Retina (tissue), 1 donor: ENCODE measurements at regions not wholly inside any gene's neighbourhood (a gene's known extent, or its start where the extent isn't known, plus 50 kb on each side); places are given as distances from the start of the nearest gene placed in this dataset.
"Not testable (repeated sequence)": the region's sequence is repeated elsewhere in the genome, so short reads cannot be mapped to it uniquely, and the experiment has no call there.

ENCODE experiments used
- DNase-seq: peaks from one replicate; pipeline ENCODE4 v3.0.0-alpha.2; 2016

- DNase-seq: no peak
Measured at GRCh38 chr1:213686983-213687382, 300.8 kb upstream of the PROX1 start.

DNA sequence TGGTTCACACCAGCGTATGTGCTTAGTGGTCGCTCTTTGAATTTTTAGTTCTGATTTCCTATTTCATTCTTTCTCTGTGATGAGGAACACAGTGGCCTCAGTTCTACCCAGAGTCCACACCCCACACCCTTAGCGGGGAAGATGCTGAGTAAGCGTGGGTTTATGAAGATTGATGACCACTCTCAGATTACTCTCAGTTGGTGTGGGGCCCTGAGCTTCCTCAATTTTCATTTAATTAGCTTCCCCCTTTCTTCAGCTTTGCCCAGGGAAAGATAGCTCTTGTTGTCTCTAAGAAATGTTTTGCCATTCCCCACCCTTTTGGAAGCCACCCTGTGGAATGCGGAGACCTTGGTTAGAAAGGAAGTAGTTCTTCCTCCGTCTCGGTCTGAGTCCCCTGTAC is 299.9 kb upstream of the PROX1 start:
- DNase-seq: no peak

GRCh38 chr1:213688655-213689054 is 299.1 kb upstream of the PROX1 start:
- DNase-seq: no peak

GRCh38 chr1:213689260-213689659 is 298.5 kb upstream of the PROX1 start:
- DNase-seq: no peak

DNA sequence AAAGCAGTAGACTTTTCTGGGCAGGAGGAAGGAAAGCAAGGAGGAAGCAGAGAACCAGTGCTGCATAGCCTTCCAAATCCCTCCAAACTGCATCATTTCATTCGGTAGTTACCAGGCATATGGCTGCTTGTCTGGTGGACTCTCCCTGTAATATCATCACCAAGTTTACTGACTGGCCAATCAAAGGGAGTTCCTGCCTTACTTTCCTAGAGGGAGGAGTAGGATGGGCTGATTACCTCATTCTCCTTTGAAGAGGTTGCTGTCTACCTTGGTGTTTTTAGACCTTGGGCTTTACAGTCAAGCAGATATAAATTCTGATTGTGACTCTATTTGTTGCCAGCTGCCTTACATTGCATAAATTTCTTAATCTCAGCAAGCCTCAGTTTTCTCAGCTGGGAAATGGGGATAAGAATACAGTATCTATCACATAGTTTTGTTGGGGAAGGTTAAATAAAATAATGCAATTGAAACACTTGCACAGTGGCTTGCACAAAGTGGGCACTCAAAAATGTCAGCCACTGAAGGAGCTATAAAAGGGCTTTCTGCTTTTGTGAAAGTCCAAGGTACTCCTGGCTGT is 297.3 kb upstream of the PROX1 start:
- no peak for DNase-seq

GRCh38 chr1:213692321-213692720 is 295.5 kb upstream of the PROX1 start:
- DNase-seq: no peak

DNA sequence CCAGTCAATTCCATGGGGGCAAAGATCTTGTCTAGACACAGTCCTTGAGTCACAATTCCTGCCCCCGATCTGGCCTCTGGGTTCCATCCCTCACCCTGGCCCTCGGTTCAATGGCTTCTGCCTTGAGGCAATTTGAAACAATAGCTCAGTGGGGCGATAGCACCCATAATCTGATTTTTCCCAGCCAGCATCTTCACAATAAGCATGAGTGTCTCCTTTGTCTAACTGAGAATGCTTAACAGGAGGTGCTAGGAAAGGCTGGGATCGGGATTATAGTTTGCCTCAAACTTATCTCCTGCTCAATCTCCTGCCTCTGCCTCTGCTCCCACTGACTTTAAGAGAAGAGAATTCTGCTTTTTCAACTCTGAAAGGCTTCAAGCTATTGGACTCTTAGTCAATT is 293.9 kb upstream of the PROX1 start:
- DNase-seq: no peak

- DNase-seq: no peak
Measured at GRCh38 chr1:213697192-213697802, 290.5 kb upstream of the PROX1 start.

DNA sequence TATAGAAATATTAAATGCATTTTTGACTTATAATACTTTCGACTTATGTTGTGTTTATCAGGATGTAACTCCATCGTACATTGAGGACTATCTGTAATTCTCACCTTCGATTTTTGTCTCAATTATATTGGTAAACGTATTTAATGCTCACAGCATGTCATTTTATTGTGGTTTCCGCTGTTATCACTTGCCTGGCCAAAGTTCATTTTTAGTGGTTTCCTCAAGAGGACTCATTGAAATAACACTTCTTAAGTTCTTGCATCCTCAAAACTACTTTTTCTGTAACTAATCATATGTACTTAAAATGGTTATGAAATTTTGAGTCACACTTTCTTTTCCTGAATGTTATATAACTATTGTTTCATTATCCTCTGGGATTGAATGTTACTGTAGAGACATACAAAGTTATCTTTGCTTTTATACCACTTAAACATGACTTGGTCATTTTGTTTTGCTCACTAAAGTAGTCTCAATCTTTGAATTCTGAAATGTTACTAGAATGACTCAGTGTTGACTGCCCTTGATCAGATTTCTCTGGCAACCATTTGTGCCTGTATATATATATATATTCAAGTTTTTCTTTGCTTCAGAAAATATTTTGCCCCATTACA is 289.6 kb upstream of the PROX1 start:
- DNase-seq: no peak

DNA sequence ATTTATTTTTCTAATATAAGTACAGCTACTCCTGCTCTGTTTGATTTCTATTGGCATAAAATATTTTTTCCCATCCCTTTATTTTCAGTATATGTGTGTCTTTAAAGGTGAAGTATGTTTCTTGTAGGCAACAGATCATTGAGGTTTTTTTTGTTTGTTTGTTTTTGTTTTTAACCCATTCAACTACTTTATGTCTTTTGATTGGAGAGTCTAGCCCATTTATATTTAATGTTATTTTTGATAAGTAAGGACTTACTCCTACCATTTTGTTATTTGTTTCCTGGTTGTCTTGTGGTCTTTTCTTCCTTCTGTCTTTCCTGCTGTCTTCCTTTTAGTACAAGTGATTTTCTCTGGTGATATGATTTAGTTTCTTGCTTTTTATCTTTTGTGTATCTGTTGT is 285.1 kb upstream of the PROX1 start:
- no peak for DNase-seq

DNA sequence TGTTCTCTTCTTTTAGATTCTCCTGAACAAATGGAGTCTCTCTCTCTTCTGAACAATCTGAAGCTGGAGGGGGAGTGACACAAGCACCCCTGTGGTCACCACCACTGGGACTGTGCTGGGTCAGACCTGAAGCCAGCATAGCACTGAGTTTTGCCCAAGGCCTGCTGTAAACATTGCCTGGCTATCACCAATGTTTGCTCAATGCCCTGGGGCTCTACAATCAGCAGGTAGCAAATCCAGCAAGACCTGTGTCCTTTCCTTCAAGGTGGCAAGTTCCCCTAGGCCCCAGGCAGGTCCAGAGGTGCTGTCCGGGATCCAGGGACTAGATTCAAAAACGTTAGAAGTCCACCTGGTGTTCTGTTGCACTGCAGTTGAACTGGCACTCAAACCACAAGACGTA is 282.8 kb upstream of the PROX1 start:
- DNase-seq: no peak

- DNase-seq: not testable (repeated sequence)
Measured at GRCh38 chr1:213711833-213712490, 275.8 kb upstream of the PROX1 start.

GRCh38 chr1:213714645-213715044 is 273.1 kb upstream of the PROX1 start:
- DNase-seq: no peak

DNA sequence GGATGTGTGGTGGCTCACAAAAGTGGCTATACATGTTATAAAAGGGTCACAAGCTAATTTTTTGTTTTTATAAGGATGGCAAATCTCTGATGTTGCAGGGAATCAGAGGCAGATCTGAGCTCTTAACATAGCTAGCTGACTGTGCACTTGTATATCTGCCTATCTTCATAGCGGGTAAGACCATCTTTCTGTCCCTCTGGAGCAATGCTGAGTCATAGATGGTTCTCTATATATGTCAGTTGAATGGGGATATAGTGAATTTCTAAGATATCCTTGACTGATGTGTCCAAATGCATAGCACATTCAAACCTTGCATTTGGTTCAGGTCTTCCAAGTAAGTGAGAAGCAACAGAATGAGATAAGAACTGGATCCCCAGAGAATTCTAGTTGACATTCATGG is 272.6 kb upstream of the PROX1 start:
- no peak for DNase-seq

DNA sequence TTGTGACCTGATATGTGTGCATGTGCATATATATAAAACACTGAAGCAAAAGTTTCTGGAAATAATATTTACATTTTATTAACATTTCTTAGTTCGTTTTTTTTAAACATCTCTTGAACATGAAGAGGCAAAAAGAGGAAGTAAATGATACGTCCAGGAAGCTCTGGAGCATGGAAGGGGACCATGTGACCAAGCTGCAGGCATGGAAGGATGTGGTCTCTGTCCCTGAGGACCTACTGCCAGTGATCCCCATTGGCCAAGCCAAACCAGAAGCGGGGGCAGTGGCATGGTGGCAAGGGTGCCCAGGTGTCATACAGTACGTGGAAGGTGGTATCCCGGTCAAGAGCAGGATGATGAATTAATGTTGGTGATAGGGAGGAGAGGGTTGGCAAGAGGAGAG is 268.3 kb upstream of the PROX1 start:
- DNase-seq: no peak

DNA sequence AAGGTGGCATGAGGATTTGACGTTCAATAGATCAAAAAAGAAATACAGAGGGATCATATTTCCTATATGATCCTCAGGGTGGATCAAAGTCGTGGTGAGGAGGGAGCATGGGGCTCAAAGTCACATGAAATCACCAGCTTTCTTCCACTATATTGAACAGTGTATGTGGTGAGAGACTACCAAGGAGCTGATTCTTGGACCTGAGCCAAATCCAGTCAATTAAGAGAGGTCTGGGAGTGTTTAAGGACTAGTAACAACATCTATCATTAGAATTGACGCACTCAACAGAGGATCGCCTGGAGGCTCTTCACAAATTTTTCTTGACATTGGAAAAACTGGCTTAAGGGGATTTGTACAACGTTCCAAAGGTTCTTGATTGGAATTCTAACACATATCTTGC is 267.7 kb upstream of the PROX1 start:
- no peak for DNase-seq

- DNase-seq: no peak
Measured at GRCh38 chr1:213723187-213723586, 264.6 kb upstream of the PROX1 start.

DNA sequence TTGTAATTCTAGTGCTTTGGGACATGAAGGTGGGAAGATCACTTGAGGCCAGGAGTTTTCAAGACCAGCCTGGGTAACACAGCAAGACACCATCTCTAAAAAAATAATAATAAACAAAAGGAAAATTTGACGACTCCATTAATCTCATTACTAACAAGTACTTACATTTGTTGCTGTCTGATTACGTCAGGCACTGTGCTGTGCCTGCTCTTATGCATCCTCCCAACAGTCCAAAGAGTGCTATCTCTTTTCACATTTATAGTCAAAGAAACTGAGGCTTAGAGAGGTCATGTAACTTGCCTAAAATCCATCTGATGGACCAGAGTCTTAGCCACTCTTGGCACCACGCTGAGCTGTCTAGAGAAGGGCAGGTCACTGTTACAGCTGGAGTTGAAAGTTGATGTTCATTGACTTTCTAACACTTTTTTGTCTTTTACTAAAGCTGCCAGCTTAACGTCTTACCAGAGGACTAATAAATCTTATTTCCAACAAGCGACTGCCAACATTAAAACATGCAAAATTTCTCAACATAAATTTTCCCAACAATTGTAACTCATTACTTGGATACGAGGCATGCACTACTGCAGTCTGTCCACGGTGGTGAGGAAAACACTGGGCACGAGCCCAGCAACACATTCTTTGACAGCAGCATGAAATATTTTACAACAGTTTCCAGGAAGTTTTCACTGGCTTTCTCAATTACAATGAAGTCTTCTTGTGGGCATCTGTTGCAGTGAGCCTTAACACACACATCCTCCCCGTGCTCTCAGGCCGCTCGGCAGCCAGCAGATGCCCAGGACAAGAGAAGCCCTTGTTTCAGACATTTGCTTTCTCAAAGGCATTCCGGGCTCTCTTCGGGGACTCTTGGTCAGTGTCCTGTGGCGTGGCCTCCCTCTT is 262.9 kb upstream of the PROX1 start:
- DNase-seq: peak; percentile 20

DNA sequence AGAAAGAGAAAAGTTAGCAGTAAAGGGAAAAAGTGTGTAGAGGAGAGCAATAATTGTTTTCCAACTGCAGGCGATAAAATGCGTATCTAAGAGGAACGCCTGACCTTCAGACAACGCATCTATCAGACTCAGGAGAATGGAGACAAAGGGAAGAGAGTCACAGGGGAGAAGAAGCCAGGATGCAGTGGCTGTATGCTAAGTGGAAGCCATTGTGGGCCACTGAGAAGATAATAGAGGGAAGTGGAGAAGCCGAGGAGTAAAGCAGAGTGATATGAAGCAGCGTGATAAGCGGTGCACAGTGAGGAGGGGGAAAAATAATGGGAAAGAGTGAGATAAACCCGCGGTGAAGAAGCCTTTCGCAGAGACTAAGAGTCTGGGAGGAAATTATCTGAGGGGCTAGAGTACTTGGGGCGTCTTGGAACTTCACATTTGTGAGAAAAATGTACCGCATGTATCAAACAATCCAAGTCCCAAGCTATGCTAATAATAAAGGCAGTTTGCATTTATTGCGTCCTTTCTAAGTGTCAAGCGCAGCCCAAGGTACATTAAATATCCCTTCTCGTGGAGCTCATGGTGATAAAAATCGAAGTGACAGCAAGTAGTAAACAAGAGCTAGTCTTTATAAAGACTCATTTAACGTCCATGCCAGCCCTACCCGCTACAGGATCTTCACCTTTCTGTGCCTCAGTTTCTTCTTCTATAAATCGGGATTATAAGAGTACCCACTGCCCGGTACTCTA is 259.8 kb upstream of the PROX1 start:
- DNase-seq: no peak

DNA sequence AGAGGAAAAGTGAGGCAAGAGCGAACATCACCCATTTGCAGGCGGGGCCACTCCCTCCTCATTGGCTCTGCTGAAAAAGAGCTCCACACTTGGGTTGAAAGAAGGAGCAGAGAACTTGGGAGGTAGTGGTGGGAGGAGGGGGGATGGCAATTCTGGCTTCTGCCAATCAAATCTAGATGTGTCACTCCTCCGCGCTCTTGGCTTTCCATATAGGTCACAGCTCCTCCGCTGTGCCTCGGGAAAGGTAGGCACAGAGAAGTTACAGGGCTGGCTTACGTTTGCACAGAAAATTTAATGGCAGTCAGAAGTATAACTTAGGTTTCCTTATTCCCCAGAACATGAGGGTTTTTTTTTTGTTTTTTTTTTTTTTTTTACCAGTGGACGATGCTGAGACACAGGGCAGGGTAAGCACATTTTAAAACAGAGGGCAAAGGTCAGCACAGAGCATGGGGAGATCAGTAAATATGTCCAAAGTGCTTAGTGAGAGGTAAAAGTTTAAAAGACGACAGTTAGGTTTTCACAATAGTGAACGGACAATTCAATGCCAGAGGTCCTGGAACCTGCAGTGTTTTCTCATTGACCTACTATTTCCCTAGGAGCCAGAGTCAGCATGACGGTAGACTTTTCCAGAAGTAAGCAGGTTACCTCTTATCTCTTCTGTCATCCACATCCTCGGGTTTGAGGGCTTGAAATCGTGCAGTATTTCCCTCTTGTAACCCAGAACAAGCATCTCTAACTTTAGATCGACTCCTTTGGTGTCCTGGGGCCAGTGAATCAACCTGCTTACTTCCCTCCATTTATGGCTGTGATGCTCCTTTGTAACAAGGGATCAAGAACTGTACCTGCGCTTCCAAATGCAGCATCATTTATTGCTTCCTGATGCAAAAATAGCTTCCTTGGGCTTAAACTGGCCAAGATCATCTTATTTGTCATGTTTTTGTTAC is 258.9 kb upstream of the PROX1 start:
- no peak for DNase-seq

GRCh38 chr1:213733705-213734104 is 254.1 kb upstream of the PROX1 start:
- no peak for DNase-seq
